Endodermal cell (in vitro differentiated cells): ENCODE measurements at regions not wholly inside any gene's neighbourhood (a gene's known extent, or its start where the extent isn't known, plus 50 kb on each side); places are given as distances from the start of the nearest gene placed in this dataset.

Experiments
- DNase-seq: peaks from one replicate; pipeline ENCODE4 v3.0.0-alpha.2; 2017
- H3K27ac ChIP-seq: 2 replicates; pipeline ENCODE4 v1.5.1; 2013; ENCODE audit warnings: mild to moderate bottlenecking, low read depth, low read length, moderate library complexity
- H3K27me3 ChIP-seq: 2 replicates; pipeline ENCODE4 v1.6.1; 2013; ENCODE audit warnings: mild to moderate bottlenecking, low read length, moderate library complexity; ENCODE audit not compliant: insufficient read depth, control insufficient read depth, poor library complexity, severe bottlenecking
- H3K36me3 ChIP-seq: 2 replicates; pipeline ENCODE4 v1.7.0; 2013; ENCODE audit warnings: mild to moderate bottlenecking, low read length, moderate library complexity; ENCODE audit not compliant: control insufficient read depth, insufficient read depth
- H3K4me1 ChIP-seq: one replicate; pipeline ENCODE4 v1.7.0; 2013; ENCODE audit warnings: low read length; ENCODE audit not compliant: control insufficient read depth, insufficient read depth
- H3K4me3 ChIP-seq: 2 replicates; pipeline ENCODE4 v1.5.1; 2013; ENCODE audit warnings: mild to moderate bottlenecking, low read length, moderate library complexity
- H3K9ac ChIP-seq: 2 replicates; pipeline ENCODE4 v1.6.1; 2013; ENCODE audit warnings: mild to moderate bottlenecking, low read length, moderate library complexity; ENCODE audit not compliant: poor library complexity, severe bottlenecking; ENCODE audit errors: extremely low read depth
- H3K9me3 ChIP-seq: 2 replicates; pipeline ENCODE4 v1.6.1; 2013; ENCODE audit warnings: mild to moderate bottlenecking, low read length, moderate library complexity; ENCODE audit not compliant: control insufficient read depth
- H3K27ac Mint-ChIP-seq: 2 replicates; pipeline ENCODE4 v1.8.0; 2020; ENCODE audit warnings: mixed read lengths
- H3K27me3 Mint-ChIP-seq: 2 replicates; pipeline ENCODE4 v1.8.0; 2021; ENCODE audit warnings: mild to moderate bottlenecking, mixed read lengths; ENCODE audit not compliant: insufficient read depth
- H3K36me3 Mint-ChIP-seq: 2 replicates; pipeline ENCODE4 v1.8.0; 2020; ENCODE audit warnings: low read depth, mixed read lengths
- H3K4me1 Mint-ChIP-seq: 2 replicates; pipeline ENCODE4 v1.8.0; 2020; ENCODE audit warnings: mixed read lengths
- H3K4me3 Mint-ChIP-seq: 2 replicates; pipeline ENCODE4 v1.8.0; 2020; ENCODE audit warnings: mild to moderate bottlenecking, moderate library complexity, mixed read lengths
- H3K9me3 Mint-ChIP-seq: 2 replicates; pipeline ENCODE4 v1.8.0; 2020; ENCODE audit warnings: mild to moderate bottlenecking, mixed read lengths
- CTCF ChIP-seq: fragments of 200-600 bp; sonication (generic); conservative IDR thresholded peaks from 2 replicates; pipeline ENCODE4 v1.5.0; 2021; ENCODE audit warnings: antibody characterized with exemption, mild to moderate bottlenecking
- WGBS, 2 experiments: methylation state at CpG; one replicate each; pipeline versions ENCODE4 v1.1.5 to v1.1.7; 2013; ENCODE audit warnings: missing lambda C conversion rate in 2 of 2, mixed read lengths in 1 of 2; ENCODE audit not compliant: insufficient coverage in 1 of 2, insufficient read length in 1 of 2; 5-methylcytosine and 5-hydroxymethylcytosine counted together

GRCh38 chr1:95371666-95372282 is 137.8 kb downstream of the RWDD3 start:
- Mint-ChIP-seq H3K27ac (no peak overlapping the region), H3K4me3 (no peak overlapping the region), H3K27me3 (no peaks in the 10 kb centered on the region), H3K4me1 (peaks cover 25% of the 10 kb centered on the region), H3K9me3 (no peaks in the 10 kb centered on the region), H3K36me3 (no peaks in the 10 kb centered on the region)
- H3K9ac ChIP-seq: no peak overlapping the region
- H3K9me3 ChIP-seq: no peaks in the 10 kb centered on the region
- 92 to 94% methylated on average over 2 to 12 of the region's 12 CpGs for WGBS, 2 experiments
- no peaks in the 10 kb centered on the region for H3K36me3 ChIP-seq
- H3K4me1 ChIP-seq: peaks cover 7% of the 10 kb centered on the region
- no peak for TF ChIP-seq CTCF
- no peaks in the 10 kb centered on the region for H3K27me3 ChIP-seq
- no peak for DNase-seq
- H3K4me3 ChIP-seq: no peak overlapping the region
- H3K27ac ChIP-seq: no peak overlapping the region

- H3K36me3 ChIP-seq: no peaks in the 10 kb centered on the region
- H3K4me1 ChIP-seq: no peaks in the 10 kb centered on the region
- H3K27ac ChIP-seq: no peak overlapping the region
- H3K4me3 ChIP-seq: no peak overlapping the region
- Mint-ChIP-seq H3K27me3 (no peaks in the 10 kb centered on the region), H3K4me3 (no peak overlapping the region), H3K36me3 (no peaks in the 10 kb centered on the region), H3K4me1 (peaks cover 5% of the 10 kb centered on the region), H3K9me3 (no peaks in the 10 kb centered on the region), H3K27ac (no peak overlapping the region)
- TF ChIP-seq CTCF: no peak
- H3K27me3 ChIP-seq: no peaks in the 10 kb centered on the region
- no peak for DNase-seq
- 84 to 97% methylated on average over 4 of the region's 4 CpGs for WGBS, 2 experiments
- no peaks in the 10 kb centered on the region for H3K9me3 ChIP-seq
- no peak overlapping the region for H3K9ac ChIP-seq
Measured at GRCh38 chr1:95375174-95375573, 141.2 kb downstream of the RWDD3 start.

GRCh38 chr1:95380909-95381308 is 146.9 kb downstream of the RWDD3 start:
- H3K9ac ChIP-seq: no peak overlapping the region
- Mint-ChIP-seq H3K4me1 (peaks cover 6% of the 10 kb centered on the region), H3K36me3 (no peaks in the 10 kb centered on the region), H3K4me3 (no peak overlapping the region), H3K27me3 (no peaks in the 10 kb centered on the region), H3K9me3 (no peaks in the 10 kb centered on the region), H3K27ac (no peak overlapping the region)
- H3K4me3 ChIP-seq: no peak overlapping the region
- no peak overlapping the region for H3K27ac ChIP-seq
- no peaks in the 10 kb centered on the region for H3K36me3 ChIP-seq
- no peaks in the 10 kb centered on the region for H3K9me3 ChIP-seq
- H3K27me3 ChIP-seq: no peaks in the 10 kb centered on the region
- H3K4me1 ChIP-seq: no peaks in the 10 kb centered on the region
- WGBS, 2 experiments: 67 to 82% methylated on average over 1 to 2 of the region's 2 CpGs
- peak; percentile 57 for DNase-seq
- no peak for TF ChIP-seq CTCF
